ENCODE measurements at regions not wholly inside any gene's neighbourhood (a gene's known extent, or its start where the extent isn't known, plus 50 kb on each side); places are given as distances from the start of the nearest gene placed in this dataset.

DNA sequence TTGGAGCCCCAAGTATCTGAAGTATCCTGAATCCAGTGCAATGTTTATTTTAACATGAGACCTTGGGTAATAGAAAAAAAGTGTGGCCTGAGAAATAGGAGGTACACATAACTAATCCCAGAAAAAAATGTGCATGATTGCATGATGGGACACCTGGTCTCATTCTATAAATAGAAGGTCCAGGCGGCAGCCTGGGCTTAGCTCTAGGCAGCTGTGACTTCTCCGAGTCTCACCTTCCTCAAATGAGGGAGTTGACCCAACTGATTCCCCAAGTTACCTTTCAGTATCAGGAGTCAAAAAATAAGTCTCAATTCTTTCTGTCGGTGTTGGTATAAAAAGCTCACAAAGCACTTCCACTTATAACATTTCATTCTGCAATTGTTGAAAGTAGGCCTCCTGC, 65.9 kb upstream of the CCDC190 start:
- H3K27me3 ChIP-seq (ENCODE audit: control insufficient read depth in 3 of 3, insufficient read depth in 3 of 3, low read length in 3 of 3), result no peaks in the 10 kb centered on the region
- no peak overlapping the region for H3K9ac ChIP-seq (ENCODE audit: low read depth in 1 of 3, low read length in 3 of 3)
- no peaks in the 10 kb centered on the region for H3K36me3 ChIP-seq (ENCODE audit: control insufficient read depth in 3 of 3, insufficient read depth in 3 of 3, low read length in 3 of 3)
- H3K4me1 ChIP-seq (ENCODE audit: control insufficient read depth in 3 of 3, insufficient read depth in 3 of 3, low read length in 3 of 3), result peaks cover 0 to 12% (median 4%) of the 10 kb centered on the region in 3 donors
- no peak overlapping the region for H3K27ac ChIP-seq (ENCODE audit: low read depth, low read length)
- H3K4me3 ChIP-seq (ENCODE audit: low read length in 3 of 3), result no peak overlapping the region
- H3K9me3 ChIP-seq (ENCODE audit: control insufficient read depth in 3 of 3, low read length in 3 of 3), result no peaks in the 10 kb centered on the region

DNA sequence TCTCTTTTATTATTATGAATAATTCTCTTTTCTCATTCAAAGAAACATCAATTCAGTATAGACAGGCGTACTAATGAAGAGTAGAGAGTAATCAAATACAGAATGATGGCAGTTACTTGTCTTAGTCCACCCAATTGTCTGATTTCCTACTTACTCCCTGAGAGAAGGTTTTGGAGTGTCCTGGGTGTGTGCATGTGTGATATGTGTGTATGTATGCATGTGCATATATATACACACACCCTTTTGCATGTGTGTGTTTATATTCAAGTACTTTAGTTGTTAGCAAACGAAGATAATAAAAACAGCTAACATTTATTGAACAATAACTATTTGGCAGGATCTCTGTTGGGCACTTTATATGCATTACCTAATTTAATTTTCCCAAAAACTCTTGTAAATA, 63.2 kb upstream of the CCDC190 start:
- no peaks in the 10 kb centered on the region for H3K9me3 ChIP-seq (ENCODE audit: control insufficient read depth in 3 of 3, low read length in 3 of 3)
- no peak overlapping the region for H3K27ac ChIP-seq (ENCODE audit: low read depth, low read length)
- no peaks in the 10 kb centered on the region for H3K27me3 ChIP-seq (ENCODE audit: control insufficient read depth in 3 of 3, insufficient read depth in 3 of 3, low read length in 3 of 3)
- peaks cover 7 to 19% (median 8%) of the 10 kb centered on the region in 3 donors for H3K4me1 ChIP-seq (ENCODE audit: control insufficient read depth in 3 of 3, insufficient read depth in 3 of 3, low read length in 3 of 3)
- H3K4me3 ChIP-seq (ENCODE audit: low read length in 3 of 3), result no peak overlapping the region
- H3K9ac ChIP-seq (ENCODE audit: low read depth in 1 of 3, low read length in 3 of 3), result no peak overlapping the region
- H3K36me3 ChIP-seq (ENCODE audit: control insufficient read depth in 3 of 3, insufficient read depth in 3 of 3, low read length in 3 of 3), result no peaks in the 10 kb centered on the region

DNA sequence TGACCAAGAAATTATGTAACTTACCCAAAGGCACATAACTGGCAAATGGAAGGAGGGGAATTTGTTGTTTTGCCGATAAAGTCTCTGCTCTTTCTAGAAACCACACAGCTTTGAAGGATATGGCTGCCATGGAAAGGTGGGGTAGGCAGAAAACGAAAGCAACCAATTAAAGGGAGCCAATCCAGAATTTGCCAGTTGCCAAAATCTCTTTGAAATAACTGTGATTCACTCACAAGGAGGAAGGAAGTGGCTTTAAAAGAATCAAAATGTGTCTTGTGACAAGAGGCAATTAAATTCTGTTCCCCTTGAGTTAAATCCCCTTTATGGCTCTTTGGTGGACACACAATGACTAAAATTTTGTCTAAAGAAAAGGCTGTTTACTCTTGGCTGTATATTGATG, 61.2 kb upstream of the CCDC190 start:
- H3K27me3 ChIP-seq (ENCODE audit: control insufficient read depth in 3 of 3, insufficient read depth in 3 of 3, low read length in 3 of 3), result no peaks in the 10 kb centered on the region
- no peaks in the 10 kb centered on the region for H3K36me3 ChIP-seq (ENCODE audit: control insufficient read depth in 3 of 3, insufficient read depth in 3 of 3, low read length in 3 of 3)
- peaks cover 7 to 16% (median 8%) of the 10 kb centered on the region in 3 donors for H3K4me1 ChIP-seq (ENCODE audit: control insufficient read depth in 3 of 3, insufficient read depth in 3 of 3, low read length in 3 of 3)
- H3K27ac ChIP-seq (ENCODE audit: low read depth, low read length), result no peak overlapping the region
- H3K9me3 ChIP-seq (ENCODE audit: control insufficient read depth in 3 of 3, low read length in 3 of 3), result no peaks in the 10 kb centered on the region
- no peak overlapping the region for H3K4me3 ChIP-seq (ENCODE audit: low read length in 3 of 3)
- no peak overlapping the region for H3K9ac ChIP-seq (ENCODE audit: low read depth in 1 of 3, low read length in 3 of 3)

DNA sequence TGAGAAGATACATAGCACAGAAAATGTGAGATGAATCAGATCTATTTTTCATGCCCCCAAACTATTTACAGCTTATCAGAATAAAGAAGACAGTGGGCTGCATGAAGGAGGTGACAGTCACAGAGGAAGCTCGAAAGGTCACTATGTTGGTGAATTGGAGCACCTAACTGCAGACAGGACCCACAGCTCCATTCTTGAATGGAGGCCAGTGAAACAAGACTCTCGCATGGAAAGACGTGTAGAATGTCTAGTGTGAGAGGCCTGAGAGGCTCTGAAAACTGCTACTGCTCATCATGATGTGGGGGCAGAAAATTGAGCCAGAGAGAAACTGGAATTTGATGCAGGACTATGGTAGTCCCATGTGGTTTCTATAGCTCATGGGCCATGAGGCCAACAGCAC, 60.3 kb upstream of the CCDC190 start:
- Histone ChIP-seq H3K9me3 (ENCODE audit: control insufficient read depth in 3 of 3, low read length in 3 of 3) (no peaks in the 10 kb centered on the region), H3K9ac (ENCODE audit: low read depth in 1 of 3, low read length in 3 of 3) (no peak overlapping the region), H3K4me1 (ENCODE audit: control insufficient read depth in 3 of 3, insufficient read depth in 3 of 3, low read length in 3 of 3) (peaks cover 7 to 10% (median 8%) of the 10 kb centered on the region in 3 donors), H3K36me3 (ENCODE audit: control insufficient read depth in 3 of 3, insufficient read depth in 3 of 3, low read length in 3 of 3) (no peaks in the 10 kb centered on the region), H3K27ac (ENCODE audit: low read depth, low read length) (no peak overlapping the region), H3K27me3 (ENCODE audit: control insufficient read depth in 3 of 3, insufficient read depth in 3 of 3, low read length in 3 of 3) (no peaks in the 10 kb centered on the region), H3K4me3 (ENCODE audit: low read length in 3 of 3) (peak overlapping the region in 1 of 3 donors; percentile 24)

DNA sequence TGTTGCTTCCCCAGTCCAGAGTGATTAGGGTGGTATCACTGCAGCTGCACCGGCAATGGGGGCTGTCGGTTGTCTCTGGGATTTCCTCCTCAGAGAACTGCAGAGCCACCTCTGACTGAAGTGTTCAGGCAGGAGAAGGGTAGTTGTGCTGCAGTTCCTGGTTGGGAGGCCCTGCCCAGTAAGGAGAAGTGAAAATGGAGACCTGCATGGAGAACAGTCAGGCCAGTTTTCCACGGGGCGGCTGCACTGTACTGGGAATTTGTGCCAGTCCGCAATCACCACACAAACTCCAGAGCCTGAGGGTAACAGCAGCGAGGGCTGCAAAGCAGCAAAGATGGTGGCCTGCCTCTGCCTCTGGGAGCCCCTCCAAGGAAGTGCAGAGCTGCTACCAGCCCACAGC, 58.1 kb upstream of the CCDC190 start:
- H3K9ac ChIP-seq (ENCODE audit: low read depth in 1 of 3, low read length in 3 of 3), result no peak overlapping the region
- H3K9me3 ChIP-seq (ENCODE audit: control insufficient read depth in 3 of 3, low read length in 3 of 3), result no peaks in the 10 kb centered on the region
- H3K4me1 ChIP-seq (ENCODE audit: control insufficient read depth in 3 of 3, insufficient read depth in 3 of 3, low read length in 3 of 3), result peaks cover 7 to 10% (median 8%) of the 10 kb centered on the region in 3 donors
- H3K36me3 ChIP-seq (ENCODE audit: control insufficient read depth in 3 of 3, insufficient read depth in 3 of 3, low read length in 3 of 3), result no peaks in the 10 kb centered on the region
- no peaks in the 10 kb centered on the region for H3K27me3 ChIP-seq (ENCODE audit: control insufficient read depth in 3 of 3, insufficient read depth in 3 of 3, low read length in 3 of 3)
- H3K27ac ChIP-seq (ENCODE audit: low read depth, low read length), result no peak overlapping the region
- H3K4me3 ChIP-seq (ENCODE audit: low read length in 3 of 3), result no peak overlapping the region

DNA sequence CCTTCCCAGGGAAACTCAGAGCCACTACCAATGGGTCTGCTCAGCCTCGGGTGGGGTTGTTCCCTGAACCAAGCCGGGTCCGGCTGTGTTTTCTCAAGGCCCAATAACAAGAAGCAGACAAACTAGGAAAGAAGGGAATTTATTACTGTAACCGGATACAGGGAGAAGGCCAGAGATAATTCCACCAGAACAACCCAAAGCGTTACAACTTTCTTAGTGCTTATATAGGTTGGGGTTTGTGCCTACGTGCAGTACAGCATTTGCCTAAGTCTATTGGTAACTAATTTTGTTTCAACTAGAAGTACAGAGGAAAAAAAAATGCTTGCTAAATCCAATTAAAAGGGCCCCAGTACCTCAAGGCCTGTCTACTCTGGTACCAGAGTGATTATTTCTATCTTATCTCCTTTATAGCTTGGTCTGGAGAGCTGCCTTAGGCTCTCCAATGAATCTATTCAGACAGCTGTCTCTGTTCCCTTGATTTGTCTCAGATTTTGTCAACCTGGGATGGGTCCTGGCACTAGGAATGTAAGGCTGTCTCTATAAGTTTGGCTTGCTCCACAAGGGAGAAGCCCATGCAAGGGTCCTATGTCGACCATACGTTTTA, 57.3 kb upstream of the CCDC190 start:
- Histone ChIP-seq H3K4me3 (ENCODE audit: low read length in 3 of 3) (no peak overlapping the region), H3K27me3 (ENCODE audit: control insufficient read depth in 3 of 3, insufficient read depth in 3 of 3, low read length in 3 of 3) (no peaks in the 10 kb centered on the region), H3K36me3 (ENCODE audit: control insufficient read depth in 3 of 3, insufficient read depth in 3 of 3, low read length in 3 of 3) (no peaks in the 10 kb centered on the region), H3K9me3 (ENCODE audit: control insufficient read depth in 3 of 3, low read length in 3 of 3) (no peaks in the 10 kb centered on the region), H3K9ac (ENCODE audit: low read depth in 1 of 3, low read length in 3 of 3) (no peak overlapping the region), H3K27ac (ENCODE audit: low read depth, low read length) (no peak overlapping the region), H3K4me1 (ENCODE audit: control insufficient read depth in 3 of 3, insufficient read depth in 3 of 3, low read length in 3 of 3) (peaks cover 7 to 10% (median 8%) of the 10 kb centered on the region in 3 donors)

DNA sequence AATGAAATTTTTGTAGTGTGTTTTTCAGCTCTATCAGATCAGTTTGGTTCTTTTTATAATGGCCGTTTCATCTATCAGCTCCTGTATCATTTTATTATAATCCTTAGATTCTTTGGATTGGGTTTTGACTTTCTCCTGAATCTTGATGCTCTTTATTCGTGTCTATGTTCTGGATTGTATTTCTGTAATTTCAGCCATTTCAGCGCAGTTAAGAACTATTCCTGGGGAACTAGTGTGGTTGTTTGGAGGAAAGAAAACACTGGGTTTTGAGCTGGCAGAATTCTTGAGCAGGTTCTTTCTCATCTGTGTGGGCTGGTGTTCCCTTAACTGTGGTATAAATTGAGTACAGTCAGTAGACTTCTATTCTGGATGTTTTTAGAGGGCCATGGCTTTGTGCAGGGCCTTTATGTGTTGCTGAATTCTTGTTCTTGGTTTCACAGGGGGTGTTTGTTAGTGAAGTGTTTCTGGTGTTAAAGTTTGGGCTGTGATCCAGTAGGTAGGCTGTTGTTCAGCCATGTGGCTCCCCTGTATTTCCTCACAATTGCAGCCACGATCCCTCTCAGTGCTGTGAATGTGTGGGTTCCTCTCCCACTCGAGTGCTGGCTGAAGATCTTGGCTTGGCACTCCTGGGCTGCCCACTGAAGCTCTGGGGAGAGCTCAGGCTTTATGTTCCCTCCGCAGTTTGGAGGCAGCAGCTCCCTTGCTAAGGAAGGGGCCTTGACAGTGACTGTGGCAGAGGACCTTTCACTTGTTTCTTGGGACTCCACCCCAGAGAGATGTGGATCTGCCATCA, 56.0 kb upstream of the CCDC190 start:
- peaks cover 7 to 10% (median 8%) of the 10 kb centered on the region in 3 donors for H3K4me1 ChIP-seq (ENCODE audit: control insufficient read depth in 3 of 3, insufficient read depth in 3 of 3, low read length in 3 of 3)
- H3K9me3 ChIP-seq (ENCODE audit: control insufficient read depth in 3 of 3, low read length in 3 of 3), result no peaks in the 10 kb centered on the region
- no peak overlapping the region for H3K4me3 ChIP-seq (ENCODE audit: low read length in 3 of 3)
- H3K27ac ChIP-seq (ENCODE audit: low read depth, low read length), result no peak overlapping the region
- H3K36me3 ChIP-seq (ENCODE audit: control insufficient read depth in 3 of 3, insufficient read depth in 3 of 3, low read length in 3 of 3), result no peaks in the 10 kb centered on the region
- H3K9ac ChIP-seq (ENCODE audit: low read depth in 1 of 3, low read length in 3 of 3), result no peak overlapping the region
- H3K27me3 ChIP-seq (ENCODE audit: control insufficient read depth in 3 of 3, insufficient read depth in 3 of 3, low read length in 3 of 3), result no peaks in the 10 kb centered on the region

DNA sequence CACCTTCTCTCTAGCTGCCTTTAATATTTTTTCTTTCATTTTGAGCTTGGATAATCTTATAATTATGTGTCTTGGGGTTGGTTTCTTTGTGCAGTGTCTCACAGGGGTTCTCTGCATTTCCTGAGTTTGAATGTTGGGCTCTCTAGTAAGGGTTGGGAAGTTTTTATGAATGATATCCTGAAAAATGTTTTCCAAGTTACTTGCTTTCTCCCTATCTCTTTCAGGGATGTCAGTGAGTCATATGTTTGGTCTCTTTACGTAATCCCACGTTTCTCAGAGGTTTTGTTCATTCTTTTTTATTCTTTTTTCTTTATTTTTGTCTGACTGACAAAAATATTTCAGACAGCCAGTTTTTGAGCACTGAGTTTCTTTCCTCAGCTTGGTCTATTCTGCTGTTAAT, 55.4 kb upstream of the CCDC190 start:
- Histone ChIP-seq H3K9ac (ENCODE audit: low read depth in 1 of 3, low read length in 3 of 3) (no peak overlapping the region), H3K27me3 (ENCODE audit: control insufficient read depth in 3 of 3, insufficient read depth in 3 of 3, low read length in 3 of 3) (no peaks in the 10 kb centered on the region), H3K36me3 (ENCODE audit: control insufficient read depth in 3 of 3, insufficient read depth in 3 of 3, low read length in 3 of 3) (no peaks in the 10 kb centered on the region), H3K27ac (ENCODE audit: low read depth, low read length) (no peak overlapping the region), H3K4me1 (ENCODE audit: control insufficient read depth in 3 of 3, insufficient read depth in 3 of 3, low read length in 3 of 3) (peaks cover 3 to 6% (median 4%) of the 10 kb centered on the region in 3 donors), H3K4me3 (ENCODE audit: low read length in 3 of 3) (no peak overlapping the region), H3K9me3 (ENCODE audit: control insufficient read depth in 3 of 3, low read length in 3 of 3) (no peaks in the 10 kb centered on the region)

DNA sequence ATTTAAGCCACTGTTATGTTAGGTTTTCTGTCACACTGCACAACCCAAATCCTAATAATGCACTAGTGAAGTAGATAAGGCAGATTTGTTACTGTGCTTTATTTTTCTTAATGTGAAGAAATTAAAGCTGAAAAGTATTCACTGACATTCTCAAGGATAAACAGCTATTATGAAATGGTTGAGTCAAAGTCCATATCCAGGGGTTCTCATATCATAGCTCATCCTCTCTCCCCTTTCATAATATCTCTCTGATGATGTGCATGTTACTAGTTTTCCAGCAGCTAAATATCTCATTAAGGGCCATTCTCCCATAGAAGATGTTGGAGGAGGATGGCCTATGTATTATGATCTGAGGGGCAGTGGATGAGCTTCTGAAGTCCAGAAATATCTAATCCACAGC, 53.6 kb upstream of the CCDC190 start:
- Histone ChIP-seq H3K4me1 (ENCODE audit: control insufficient read depth in 3 of 3, insufficient read depth in 3 of 3, low read length in 3 of 3) (no peaks in the 10 kb centered on the region), H3K36me3 (ENCODE audit: control insufficient read depth in 3 of 3, insufficient read depth in 3 of 3, low read length in 3 of 3) (no peaks in the 10 kb centered on the region), H3K27ac (ENCODE audit: low read depth, low read length) (no peak overlapping the region), H3K4me3 (ENCODE audit: low read length in 3 of 3) (no peak overlapping the region), H3K9me3 (ENCODE audit: control insufficient read depth in 3 of 3, low read length in 3 of 3) (no peaks in the 10 kb centered on the region), H3K27me3 (ENCODE audit: control insufficient read depth in 3 of 3, insufficient read depth in 3 of 3, low read length in 3 of 3) (no peaks in the 10 kb centered on the region), H3K9ac (ENCODE audit: low read depth in 1 of 3, low read length in 3 of 3) (no peak overlapping the region)

DNA sequence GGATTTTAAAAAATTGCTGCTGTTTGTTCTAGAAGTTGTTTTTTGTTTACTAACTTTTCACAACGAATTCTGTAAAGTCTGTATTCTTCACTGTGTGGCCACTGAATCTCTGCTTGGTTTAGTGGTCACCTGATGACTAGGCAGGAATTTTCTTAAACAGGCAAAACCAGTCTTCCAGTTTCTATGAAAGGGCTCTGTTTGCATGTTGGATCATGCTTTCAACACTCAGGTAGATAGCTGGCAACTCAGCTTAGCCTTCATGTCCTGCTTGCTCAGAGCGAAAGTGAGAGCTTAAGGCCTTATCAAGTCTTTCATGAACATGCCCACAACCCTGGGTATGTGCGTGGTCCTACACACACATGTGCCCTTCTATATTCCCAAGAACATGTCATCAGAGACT, 52.4 kb upstream of the CCDC190 start:
- Histone ChIP-seq H3K4me3 (ENCODE audit: low read length in 3 of 3) (no peak overlapping the region), H3K9me3 (ENCODE audit: control insufficient read depth in 3 of 3, low read length in 3 of 3) (no peaks in the 10 kb centered on the region)

More for the DNA sequence above, 52.4 kb upstream of the CCDC190 start:
- H3K36me3 ChIP-seq (ENCODE audit: control insufficient read depth in 3 of 3, insufficient read depth in 3 of 3, low read length in 3 of 3), result no peaks in the 10 kb centered on the region
- H3K27ac ChIP-seq (ENCODE audit: low read depth, low read length), result no peak overlapping the region
- no peaks in the 10 kb centered on the region for H3K27me3 ChIP-seq (ENCODE audit: control insufficient read depth in 3 of 3, insufficient read depth in 3 of 3, low read length in 3 of 3)
- peaks cover 0 to 7% (median 0%) of the 10 kb centered on the region in 3 donors for H3K4me1 ChIP-seq (ENCODE audit: control insufficient read depth in 3 of 3, insufficient read depth in 3 of 3, low read length in 3 of 3)
- H3K9ac ChIP-seq (ENCODE audit: low read depth in 1 of 3, low read length in 3 of 3), result no peak overlapping the region

Data from skeletal muscle tissue (tissue), 3 donors.